ENCODE measurements at regions not wholly inside any gene's neighbourhood (a gene's known extent, or its start where the extent isn't known, plus 50 kb on each side); places are given as distances from the start of the nearest gene placed in this dataset.

GRCh38 chr4:128410037-128410436 is 122.4 kb upstream of the PGRMC2 start:
- TF ChIP-seq MXI1 (IDR thresholded peaks at IDR 0.05; ENCODE audit: borderline replicate concordance, low read depth, low read length), result no peak
- no peak for TF ChIP-seq CTCF (conservative IDR thresholded peaks at IDR 0.05; ENCODE audit: low read depth, low read length)
- no peak for TF ChIP-seq POLR2A (IDR thresholded peaks at IDR 0.05; ENCODE audit: low read depth, low read length)
- TF ChIP-seq SMC3 (IDR thresholded peaks at IDR 0.05; ENCODE audit: low read depth, low read length), result no peak
- TF ChIP-seq MAFK (IDR thresholded peaks at IDR 0.05; ENCODE audit: low read depth, low read length), result no peak
- TF ChIP-seq BHLHE40 (IDR thresholded peaks at IDR 0.05; ENCODE audit: low read depth, low read length), result no peak
- TF ChIP-seq, protein P1, sequence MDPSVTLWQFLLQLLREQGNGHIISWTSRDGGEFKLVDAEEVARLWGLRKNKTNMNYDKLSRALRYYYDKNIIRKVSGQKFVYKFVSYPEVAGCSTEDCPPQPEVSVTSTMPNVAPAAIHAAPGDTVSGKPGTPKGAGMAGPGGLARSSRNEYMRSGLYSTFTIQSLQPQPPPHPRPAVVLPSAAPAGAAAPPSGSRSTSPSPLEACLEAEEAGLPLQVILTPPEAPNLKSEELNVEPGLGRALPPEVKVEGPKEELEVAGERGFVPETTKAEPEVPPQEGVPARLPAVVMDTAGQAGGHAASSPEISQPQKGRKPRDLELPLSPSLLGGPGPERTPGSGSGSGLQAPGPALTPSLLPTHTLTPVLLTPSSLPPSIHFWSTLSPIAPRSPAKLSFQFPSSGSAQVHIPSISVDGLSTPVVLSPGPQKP (IDR thresholded peaks at IDR 0.05; ENCODE audit: borderline replicate concordance, low read depth, low read length), result no peak
- no peak for TF ChIP-seq RAD21 (IDR thresholded peaks at IDR 0.05; ENCODE audit: low read length)
- TF ChIP-seq MAZ (IDR thresholded peaks at IDR 0.05; ENCODE audit: borderline replicate concordance, low read depth, low read length), result no peak
- no peak for TF ChIP-seq USF2 (IDR thresholded peaks at IDR 0.05; ENCODE audit: low read depth, low read length)
- TF ChIP-seq CHD1 (IDR thresholded peaks at IDR 0.05; ENCODE audit: low read depth, low read length), result no peak
- TF ChIP-seq CEBPB (IDR thresholded peaks at IDR 0.05; ENCODE audit: low read depth, low read length), result no peak

Measured in IMR-90 (cell line).